ENCODE measurements at regions not wholly inside any gene's neighbourhood (a gene's known extent, or its start where the extent isn't known, plus 50 kb on each side); places are given as distances from the start of the nearest gene placed in this dataset.

- ATAC-seq (replicated peaks in 1 of 4) (no peak), DNase-seq (no peak)
- H3K4me3 ChIP-seq (ENCODE audit: control insufficient read depth in 1 of 2, extremely low read depth in 1 of 2, low read length in 1 of 2) = no peak overlapping the region
- no peaks in the 10 kb centered on the region for H3K9me3 ChIP-seq
- Mint-ChIP-seq H3K9me3 (peaks cover 0 to 10% (median 6%) of the 10 kb centered on the region in 3 donors), H3K4me1 (no peaks in the 10 kb centered on the region), H3K36me3 (no peaks in the 10 kb centered on the region), H3K27me3 (no peaks in the 10 kb centered on the region), H3K27ac (no peak overlapping the region), H3K4me3 (no peak overlapping the region)
- H3K4me1 ChIP-seq (ENCODE audit: control insufficient read depth in 1 of 2, extremely low read depth in 1 of 2, insufficient read depth in 2 of 2, low read length in 2 of 2) = no peaks in the 10 kb centered on the region
- ChIA-PET POLR2A (no interaction called here), CTCF (no interaction called here)
- H3K27ac ChIP-seq (ENCODE audit: low read length) = no peak overlapping the region
- H3K36me3 ChIP-seq (ENCODE audit: control insufficient read depth in 2 of 2, extremely low read depth in 1 of 2, insufficient read depth in 1 of 2, low read length in 1 of 2) = no peaks in the 10 kb centered on the region
- no peaks in the 10 kb centered on the region for H3K27me3 ChIP-seq (replicated peaks in 1 of 2; ENCODE audit: control insufficient read depth in 2 of 2, extremely low read depth in 1 of 2, insufficient read depth in 2 of 2, low read length in 1 of 2)
These were observed 742.9 kb downstream of the SORCS3 start for GRCh38 chr10:105383978-105384377.

- no peaks in the 10 kb centered on the region for H3K4me1 Mint-ChIP-seq
- no peak overlapping the region for H3K27ac ChIP-seq (ENCODE audit: low read length)
- no CpG with 5 or more reads among the region's 5 CpGs for WGBS (ENCODE audit: insufficient coverage)
- no peaks in the 10 kb centered on the region for H3K9me3 ChIP-seq
- DNase-seq (no peak), ATAC-seq (replicated peaks in 1 of 4) (no peak)
- no peak overlapping the region for H3K4me3 ChIP-seq (ENCODE audit: control insufficient read depth in 1 of 2, extremely low read depth in 1 of 2, low read length in 1 of 2)
- no peak overlapping the region for H3K4me3 Mint-ChIP-seq
- no peaks in the 10 kb centered on the region for H3K36me3 Mint-ChIP-seq
- H3K27me3 Mint-ChIP-seq = no peaks in the 10 kb centered on the region
- H3K4me1 ChIP-seq (ENCODE audit: control insufficient read depth in 1 of 2, extremely low read depth in 1 of 2, insufficient read depth in 2 of 2, low read length in 2 of 2) = no peaks in the 10 kb centered on the region
- peaks cover 4 to 12% (median 10%) of the 10 kb centered on the region in 3 donors for H3K9me3 Mint-ChIP-seq
- no peaks in the 10 kb centered on the region for H3K36me3 ChIP-seq (ENCODE audit: control insufficient read depth in 2 of 2, extremely low read depth in 1 of 2, insufficient read depth in 1 of 2, low read length in 1 of 2)
- POLR2A ChIA-PET = no interaction called here
- H3K27ac Mint-ChIP-seq = no peak overlapping the region
- CTCF ChIA-PET = no interaction called here
- H3K27me3 ChIP-seq (replicated peaks in 1 of 2; ENCODE audit: control insufficient read depth in 2 of 2, extremely low read depth in 1 of 2, insufficient read depth in 2 of 2, low read length in 1 of 2) = no peaks in the 10 kb centered on the region
These were observed 729.6 kb downstream of the SORCS3 start for GRCh38 chr10:105370692-105371091.

GRCh38 chr10:105359708-105360107, 718.6 kb downstream of the SORCS3 start:
- CTCF ChIA-PET = interaction anchor here in 1 of 2 donors (0.6 kb wide), 1 partner anchor 690 kb away, joined by 3 read pairs; no protein-coding TSS in a partner anchor
- H3K9me3 Mint-ChIP-seq = peaks cover 0 to 8% (median 3%) of the 10 kb centered on the region in 3 donors
- Histone ChIP-seq H3K4me3 (ENCODE audit: control insufficient read depth in 1 of 2, extremely low read depth in 1 of 2, low read length in 1 of 2) (no peak overlapping the region), H3K27ac (ENCODE audit: low read length) (no peak overlapping the region), H3K36me3 (ENCODE audit: control insufficient read depth in 2 of 2, extremely low read depth in 1 of 2, insufficient read depth in 1 of 2, low read length in 1 of 2) (no peaks in the 10 kb centered on the region), H3K27me3 (replicated peaks in 1 of 2; ENCODE audit: control insufficient read depth in 2 of 2, extremely low read depth in 1 of 2, insufficient read depth in 2 of 2, low read length in 1 of 2) (no peaks in the 10 kb centered on the region), H3K4me1 (ENCODE audit: control insufficient read depth in 1 of 2, extremely low read depth in 1 of 2, insufficient read depth in 2 of 2, low read length in 2 of 2) (no peaks in the 10 kb centered on the region), H3K9me3 (no peaks in the 10 kb centered on the region)
- WGBS (ENCODE audit: insufficient coverage) = no CpG with 5 or more reads among the region's 3 CpGs
- H3K27me3 Mint-ChIP-seq = no peaks in the 10 kb centered on the region
- H3K4me1 Mint-ChIP-seq = no peaks in the 10 kb centered on the region
- H3K27ac Mint-ChIP-seq = no peak overlapping the region
- H3K36me3 Mint-ChIP-seq = no peaks in the 10 kb centered on the region
- POLR2A ChIA-PET = no interaction called here
- ATAC-seq (replicated peaks in 1 of 4) (no peak), DNase-seq (no peak)
- no peak overlapping the region for H3K4me3 Mint-ChIP-seq

- Histone ChIP-seq H3K36me3 (ENCODE audit: control insufficient read depth in 2 of 2, extremely low read depth in 1 of 2, insufficient read depth in 1 of 2, low read length in 1 of 2) (no peaks in the 10 kb centered on the region), H3K27ac (ENCODE audit: low read length) (no peak overlapping the region), H3K4me1 (ENCODE audit: control insufficient read depth in 1 of 2, extremely low read depth in 1 of 2, insufficient read depth in 2 of 2, low read length in 2 of 2) (no peaks in the 10 kb centered on the region), H3K27me3 (replicated peaks in 1 of 2; ENCODE audit: control insufficient read depth in 2 of 2, extremely low read depth in 1 of 2, insufficient read depth in 2 of 2, low read length in 1 of 2) (no peaks in the 10 kb centered on the region), H3K4me3 (ENCODE audit: control insufficient read depth in 1 of 2, extremely low read depth in 1 of 2, low read length in 1 of 2) (no peak overlapping the region), H3K9me3 (no peaks in the 10 kb centered on the region)
- ChIA-PET CTCF (no interaction called here), POLR2A (interaction anchor here in 1 of 2 donors (0.7 kb wide), 1 partner anchor 123 kb away, joined by 3 read pairs; no protein-coding TSS in a partner anchor)
- Mint-ChIP-seq H3K4me1 (no peaks in the 10 kb centered on the region), H3K9me3 (peaks cover 0 to 8% (median 3%) of the 10 kb centered on the region in 3 donors), H3K4me3 (no peak overlapping the region), H3K27ac (no peak overlapping the region), H3K36me3 (no peaks in the 10 kb centered on the region), H3K27me3 (no peaks in the 10 kb centered on the region)
- no peak for ATAC-seq (replicated peaks in 1 of 4)
- no peak for DNase-seq
- no CpG with 5 or more reads among the region's 2 CpGs for WGBS (ENCODE audit: insufficient coverage)
These were observed 717.8 kb downstream of the SORCS3 start for GRCh38 chr10:105358911-105359310.

DNA sequence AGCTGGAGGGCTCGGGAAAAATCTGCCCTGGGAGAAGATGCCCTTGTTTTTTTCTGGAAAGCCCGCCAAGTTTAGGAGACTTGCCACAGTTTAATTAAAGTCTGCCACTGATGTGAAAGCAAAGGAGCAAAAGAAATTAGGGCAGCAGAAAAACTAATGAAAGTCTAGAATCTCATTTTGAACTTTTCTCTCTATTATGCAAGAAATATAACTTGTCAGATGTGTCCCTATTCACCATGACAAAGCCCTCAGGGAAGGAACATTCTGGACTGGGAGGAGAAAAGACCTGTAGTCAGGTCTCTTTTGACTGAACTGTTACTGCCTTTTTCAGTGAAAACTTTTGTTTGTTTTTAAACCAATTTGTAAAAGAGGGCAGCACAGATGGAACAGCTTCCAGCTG, 715.5 kb downstream of the SORCS3 start:
- ChIA-PET CTCF (no interaction called here), POLR2A (no interaction called here)
- H3K36me3 ChIP-seq (ENCODE audit: control insufficient read depth in 2 of 2, extremely low read depth in 1 of 2, insufficient read depth in 1 of 2, low read length in 1 of 2) = no peaks in the 10 kb centered on the region
- H3K36me3 Mint-ChIP-seq = no peaks in the 10 kb centered on the region
- peaks cover 3 to 8% (median 6%) of the 10 kb centered on the region in 3 donors for H3K9me3 Mint-ChIP-seq
- H3K27me3 ChIP-seq (replicated peaks in 1 of 2; ENCODE audit: control insufficient read depth in 2 of 2, extremely low read depth in 1 of 2, insufficient read depth in 2 of 2, low read length in 1 of 2) = no peaks in the 10 kb centered on the region
- H3K27ac Mint-ChIP-seq = no peak overlapping the region
- 38% methylated on average over 1 of the region's 2 CpGs for WGBS (ENCODE audit: insufficient coverage)
- no peak overlapping the region for H3K4me3 ChIP-seq (ENCODE audit: control insufficient read depth in 1 of 2, extremely low read depth in 1 of 2, low read length in 1 of 2)
- no peaks in the 10 kb centered on the region for H3K4me1 ChIP-seq (ENCODE audit: control insufficient read depth in 1 of 2, extremely low read depth in 1 of 2, insufficient read depth in 2 of 2, low read length in 2 of 2)
- no peak overlapping the region for H3K4me3 Mint-ChIP-seq
- H3K9me3 ChIP-seq = no peaks in the 10 kb centered on the region
- ATAC-seq (replicated peaks in 1 of 4) (no peak), DNase-seq (no peak)
- no peak overlapping the region for H3K27ac ChIP-seq (ENCODE audit: low read length)
- H3K27me3 Mint-ChIP-seq = no peaks in the 10 kb centered on the region
- no peaks in the 10 kb centered on the region for H3K4me1 Mint-ChIP-seq

DNA sequence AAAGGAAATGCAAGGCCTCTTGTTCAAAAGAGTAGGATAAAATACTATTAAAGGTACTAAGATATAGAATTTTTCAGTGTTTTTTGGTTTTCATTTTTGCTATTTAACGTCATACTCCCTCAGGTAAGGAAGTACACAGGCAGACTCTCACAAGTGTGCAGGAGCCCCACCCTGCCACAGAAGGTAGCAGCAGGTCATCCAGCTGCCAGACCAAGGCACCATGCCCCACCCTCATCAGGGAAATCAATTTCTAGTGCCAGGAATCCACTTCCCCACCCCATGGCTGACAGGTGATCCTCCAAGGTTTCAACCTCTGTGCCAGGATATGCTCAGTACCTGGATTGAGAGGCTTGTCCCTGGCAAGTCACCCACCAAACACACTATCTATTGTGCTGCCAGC, 712.9 kb downstream of the SORCS3 start:
- no peak for ATAC-seq (replicated peaks in 1 of 4)
- no peaks in the 10 kb centered on the region for H3K27me3 Mint-ChIP-seq
- Histone ChIP-seq H3K27ac (ENCODE audit: low read length) (no peak overlapping the region), H3K4me1 (ENCODE audit: control insufficient read depth in 1 of 2, extremely low read depth in 1 of 2, insufficient read depth in 2 of 2, low read length in 2 of 2) (no peaks in the 10 kb centered on the region), H3K9me3 (no peaks in the 10 kb centered on the region), H3K27me3 (replicated peaks in 1 of 2; ENCODE audit: control insufficient read depth in 2 of 2, extremely low read depth in 1 of 2, insufficient read depth in 2 of 2, low read length in 1 of 2) (no peaks in the 10 kb centered on the region), H3K4me3 (ENCODE audit: control insufficient read depth in 1 of 2, extremely low read depth in 1 of 2, low read length in 1 of 2) (no peak overlapping the region), H3K36me3 (ENCODE audit: control insufficient read depth in 2 of 2, extremely low read depth in 1 of 2, insufficient read depth in 1 of 2, low read length in 1 of 2) (no peaks in the 10 kb centered on the region)
- H3K4me3 Mint-ChIP-seq = no peak overlapping the region
- H3K27ac Mint-ChIP-seq = no peak overlapping the region
- CTCF ChIA-PET = no interaction called here
- H3K36me3 Mint-ChIP-seq = no peaks in the 10 kb centered on the region
- DNase-seq = no peak
- no CpG with 5 or more reads among the region's 1 CpG for WGBS (ENCODE audit: insufficient coverage)
- peaks cover 0 to 8% (median 0%) of the 10 kb centered on the region in 3 donors for H3K9me3 Mint-ChIP-seq
- H3K4me1 Mint-ChIP-seq = no peaks in the 10 kb centered on the region
- POLR2A ChIA-PET = no interaction called here

DNA sequence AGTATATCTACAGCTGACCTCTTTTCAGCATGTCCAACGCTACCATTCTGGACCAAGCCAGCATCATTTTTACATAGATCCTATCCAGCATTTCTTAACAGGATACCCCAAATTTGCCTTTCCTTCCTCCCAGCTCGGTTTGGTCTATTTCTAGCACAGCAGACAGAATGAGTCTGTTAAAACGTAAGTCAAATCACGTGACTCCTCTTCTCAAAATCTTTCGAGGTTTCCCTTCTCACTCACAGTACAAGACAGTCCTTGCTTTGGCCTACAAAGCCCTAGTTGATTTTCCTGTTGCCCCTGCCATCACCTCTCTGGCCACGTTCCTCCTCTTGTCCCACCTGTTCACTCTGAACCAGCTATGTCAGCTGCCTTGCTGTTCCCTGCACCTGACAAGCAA, 711.7 kb downstream of the SORCS3 start:
- H3K4me1 ChIP-seq (ENCODE audit: control insufficient read depth in 1 of 2, extremely low read depth in 1 of 2, insufficient read depth in 2 of 2, low read length in 2 of 2) = no peaks in the 10 kb centered on the region
- H3K4me3 ChIP-seq (ENCODE audit: control insufficient read depth in 1 of 2, extremely low read depth in 1 of 2, low read length in 1 of 2) = no peak overlapping the region
- ChIA-PET CTCF (no interaction called here), POLR2A (no interaction called here)
- H3K36me3 ChIP-seq (ENCODE audit: control insufficient read depth in 2 of 2, extremely low read depth in 1 of 2, insufficient read depth in 1 of 2, low read length in 1 of 2) = no peaks in the 10 kb centered on the region
- 77% methylated on average over 6 of the region's 6 CpGs for WGBS (ENCODE audit: insufficient coverage)
- DNase-seq (no peak), ATAC-seq (replicated peaks in 1 of 4) (no peak)
- Mint-ChIP-seq H3K4me3 (no peak overlapping the region), H3K27ac (no peak overlapping the region), H3K4me1 (no peaks in the 10 kb centered on the region), H3K9me3 (peaks cover 0 to 8% (median 0%) of the 10 kb centered on the region in 3 donors), H3K36me3 (no peaks in the 10 kb centered on the region), H3K27me3 (no peaks in the 10 kb centered on the region)
- H3K27me3 ChIP-seq (replicated peaks in 1 of 2; ENCODE audit: control insufficient read depth in 2 of 2, extremely low read depth in 1 of 2, insufficient read depth in 2 of 2, low read length in 1 of 2) = no peaks in the 10 kb centered on the region
- no peaks in the 10 kb centered on the region for H3K9me3 ChIP-seq
- no peak overlapping the region for H3K27ac ChIP-seq (ENCODE audit: low read length)
